ENCODE measurements at regions not wholly inside any gene's neighbourhood (a gene's known extent, or its start where the extent isn't known, plus 50 kb on each side); places are given as distances from the start of the nearest gene placed in this dataset.

DNA sequence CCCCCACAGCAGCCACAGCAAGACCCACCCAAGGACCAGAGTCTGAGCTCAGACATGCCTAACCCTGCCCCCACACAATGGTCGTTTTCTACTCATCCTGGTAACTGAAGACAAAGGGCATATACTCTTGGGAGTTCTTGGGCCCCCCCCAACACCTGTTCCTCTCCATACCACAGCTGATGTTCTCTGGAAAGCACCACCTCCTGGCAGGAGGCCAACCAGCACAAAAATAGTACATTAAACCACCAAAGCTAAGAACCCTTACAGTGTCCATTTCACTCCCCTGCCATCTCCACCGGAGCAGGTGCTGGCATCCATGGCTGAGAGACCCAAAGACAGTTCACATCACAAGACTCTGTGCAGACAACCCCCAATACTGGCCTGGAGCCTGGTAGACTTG is 80.6 kb upstream of the DAAM1 start:
- TF ChIP-seq, protein P1, sequence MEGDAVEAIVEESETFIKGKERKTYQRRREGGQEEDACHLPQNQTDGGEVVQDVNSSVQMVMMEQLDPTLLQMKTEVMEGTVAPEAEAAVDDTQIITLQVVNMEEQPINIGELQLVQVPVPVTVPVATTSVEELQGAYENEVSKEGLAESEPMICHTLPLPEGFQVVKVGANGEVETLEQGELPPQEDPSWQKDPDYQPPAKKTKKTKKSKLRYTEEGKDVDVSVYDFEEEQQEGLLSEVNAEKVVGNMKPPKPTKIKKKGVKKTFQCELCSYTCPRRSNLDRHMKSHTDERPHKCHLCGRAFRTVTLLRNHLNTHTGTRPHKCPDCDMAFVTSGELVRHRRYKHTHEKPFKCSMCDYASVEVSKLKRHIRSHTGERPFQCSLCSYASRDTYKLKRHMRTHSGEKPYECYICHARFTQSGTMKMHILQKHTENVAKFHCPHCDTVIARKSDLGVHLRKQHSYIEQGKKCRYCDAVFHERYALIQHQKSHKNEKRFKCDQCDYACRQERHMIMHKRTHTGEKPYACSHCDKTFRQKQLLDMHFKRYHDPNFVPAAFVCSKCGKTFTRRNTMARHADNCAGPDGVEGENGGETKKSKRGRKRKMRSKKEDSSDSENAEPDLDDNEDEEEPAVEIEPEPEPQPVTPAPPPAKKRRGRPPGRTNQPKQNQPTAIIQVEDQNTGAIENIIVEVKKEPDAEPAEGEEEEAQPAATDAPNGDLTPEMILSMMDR (IDR thresholded peaks at IDR 0.05; ENCODE audit: borderline replicate concordance, extremely low read depth, low read length, poor library complexity, severe bottlenecking) = no peak
- TF ChIP-seq EZH2 (IDR thresholded peaks at IDR 0.05; ENCODE audit: borderline replicate concordance, low read depth, low read length, severe bottlenecking) = no peak

Measured in DND-41 (cell line).